ENCODE measurements at regions not wholly inside any gene's neighbourhood (a gene's known extent, or its start where the extent isn't known, plus 50 kb on each side); places are given as distances from the start of the nearest gene placed in this dataset.

- H3K27me3 ChIP-seq (replicated peaks in 1 of 2; ENCODE audit: control insufficient read depth in 2 of 2, insufficient read depth in 2 of 2, low read length in 1 of 2): no peaks in the 10 kb centered on the region
- ChIA-PET RAD21 (ENCODE audit: unreplicated experiment) (no interaction called here), CTCF (no interaction called here), POLR2A (no interaction called here), SMC1A (ENCODE audit: uncharacterized antibody, unreplicated experiment) (no interaction called here)
- 35% methylated on average over 2 of the region's 2 CpGs for WGBS (ENCODE audit: insufficient coverage, insufficient replicate concordance, low lambda C conversion rate, missing lambda C conversion rate)
- ATAC-seq (no peak), DNase-seq (ENCODE audit: low read depth, low spot score) (no peak), FAIRE-seq (no peak)
- no peak overlapping the region for H3K9ac ChIP-seq (ENCODE audit: control insufficient read depth, insufficient read depth, low read length)
- H3K27ac ChIP-seq (ENCODE audit: control insufficient read depth, insufficient read depth): no peak overlapping the region
- in situ Hi-C loops (cut with MboI): no loop called here
- H3K9me3 ChIP-seq (replicated peaks; ENCODE audit: control insufficient read depth, insufficient read depth, low read length): no peaks in the 10 kb centered on the region
- H3K79me2 ChIP-seq (ENCODE audit: control insufficient read depth, insufficient read depth, low read length): no peaks in the 10 kb centered on the region
- no peak overlapping the region for H2AFZ ChIP-seq (ENCODE audit: control insufficient read depth, low read depth, low read length)
- no peak overlapping the region for H3K4me3 ChIP-seq
- intact Hi-C loops (cut with micrococcal nuclease; ENCODE audit: unreplicated experiment): no loop called here
- TF ChIP-seq HDGF (IDR thresholded peaks at IDR 0.05) (no peak), ZNF274 (IDR thresholded peaks at IDR 0.05; ENCODE audit: insufficient read depth, insufficient read length) (no peak), CHD4 (IDR thresholded peaks at IDR 0.05) (no peak), BCL3 (IDR thresholded peaks at IDR 0.05; ENCODE audit: borderline replicate concordance, insufficient read depth, low read depth, low read length, poor library complexity, severe bottlenecking) (no peak), CHD1 (IDR thresholded peaks at IDR 0.05; ENCODE audit: low read depth, low read length) (no peak), ZNF207 (IDR thresholded peaks at IDR 0.05; ENCODE audit: borderline replicate concordance) (no peak), SREBF1 (IDR thresholded peaks at IDR 0.05; ENCODE audit: low read length) (no peak), EGR1 (IDR thresholded peaks at IDR 0.05; ENCODE audit: borderline replicate concordance in 1 of 2, low read depth in 2 of 2, low read length in 2 of 2) (no peak), TARDBP (IDR thresholded peaks at IDR 0.05; ENCODE audit: borderline replicate concordance) (no peak), MEF2A (IDR thresholded peaks at IDR 0.05; ENCODE audit: insufficient read depth, low read depth, low read length) (no peak), ZBTB11 (CRISPR knock-in tag; IDR thresholded peaks at IDR 0.05) (no peak), NRF1 (conservative IDR thresholded peaks at IDR 0.05; ENCODE audit: low read depth, low read length) (no peak), RAD21 (IDR thresholded peaks at IDR 0.05; ENCODE audit: insufficient read depth, low read depth, low read length) (no peak), NR2C1 (IDR thresholded peaks at IDR 0.05) (no peak), SUZ12 (IDR thresholded peaks at IDR 0.05; ENCODE audit: unreplicated experiment) (no peak), ZNF384 (IDR thresholded peaks at IDR 0.05; ENCODE audit: borderline replicate concordance, low read depth, low read length) (no peak)
- TF ChIP-seq, protein P1, sequence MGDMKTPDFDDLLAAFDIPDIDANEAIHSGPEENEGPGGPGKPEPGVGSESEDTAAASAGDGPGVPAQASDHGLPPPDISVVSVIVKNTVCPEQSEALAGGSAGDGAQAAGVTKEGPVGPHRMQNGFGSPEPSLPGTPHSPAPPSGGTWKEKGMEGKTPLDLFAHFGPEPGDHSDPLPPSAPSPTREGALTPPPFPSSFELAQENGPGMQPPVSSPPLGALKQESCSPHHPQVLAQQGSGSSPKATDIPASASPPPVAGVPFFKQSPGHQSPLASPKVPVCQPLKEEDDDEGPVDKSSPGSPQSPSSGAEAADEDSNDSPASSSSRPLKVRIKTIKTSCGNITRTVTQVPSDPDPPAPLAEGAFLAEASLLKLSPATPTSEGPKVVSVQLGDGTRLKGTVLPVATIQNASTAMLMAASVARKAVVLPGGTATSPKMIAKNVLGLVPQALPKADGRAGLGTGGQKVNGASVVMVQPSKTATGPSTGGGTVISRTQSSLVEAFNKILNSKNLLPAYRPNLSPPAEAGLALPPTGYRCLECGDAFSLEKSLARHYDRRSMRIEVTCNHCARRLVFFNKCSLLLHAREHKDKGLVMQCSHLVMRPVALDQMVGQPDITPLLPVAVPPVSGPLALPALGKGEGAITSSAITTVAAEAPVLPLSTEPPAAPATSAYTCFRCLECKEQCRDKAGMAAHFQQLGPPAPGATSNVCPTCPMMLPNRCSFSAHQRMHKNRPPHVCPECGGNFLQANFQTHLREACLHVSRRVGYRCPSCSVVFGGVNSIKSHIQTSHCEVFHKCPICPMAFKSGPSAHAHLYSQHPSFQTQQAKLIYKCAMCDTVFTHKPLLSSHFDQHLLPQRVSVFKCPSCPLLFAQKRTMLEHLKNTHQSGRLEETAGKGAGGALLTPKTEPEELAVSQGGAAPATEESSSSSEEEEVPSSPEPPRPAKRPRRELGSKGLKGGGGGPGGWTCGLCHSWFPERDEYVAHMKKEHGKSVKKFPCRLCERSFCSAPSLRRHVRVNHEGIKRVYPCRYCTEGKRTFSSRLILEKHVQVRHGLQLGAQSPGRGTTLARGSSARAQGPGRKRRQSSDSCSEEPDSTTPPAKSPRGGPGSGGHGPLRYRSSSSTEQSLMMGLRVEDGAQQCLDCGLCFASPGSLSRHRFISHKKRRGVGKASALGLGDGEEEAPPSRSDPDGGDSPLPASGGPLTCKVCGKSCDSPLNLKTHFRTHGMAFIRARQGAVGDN (IDR thresholded peaks at IDR 0.05): no peak
- H4K20me1 ChIP-seq (ENCODE audit: control insufficient read depth, insufficient read depth): no peaks in the 10 kb centered on the region
- H3K36me3 ChIP-seq (ENCODE audit: control insufficient read depth in 2 of 2, insufficient read depth in 2 of 2, low read length in 1 of 2): no peaks in the 10 kb centered on the region
- no TSS peak for BruUV-seq (replicated peaks)
- no peak overlapping the region for H3K4me2 ChIP-seq (ENCODE audit: control insufficient read depth, insufficient read depth)
- H3K4me1 ChIP-seq (ENCODE audit: control insufficient read depth, insufficient read depth, low read length): no peaks in the 10 kb centered on the region
Measured at GRCh38 chr13:59034198-59034597, 1129.5 kb downstream of the DIAPH3 start.
